ENCODE measurements at regions not wholly inside any gene's neighbourhood (a gene's known extent, or its start where the extent isn't known, plus 50 kb on each side); places are given as distances from the start of the nearest gene placed in this dataset.

DNA sequence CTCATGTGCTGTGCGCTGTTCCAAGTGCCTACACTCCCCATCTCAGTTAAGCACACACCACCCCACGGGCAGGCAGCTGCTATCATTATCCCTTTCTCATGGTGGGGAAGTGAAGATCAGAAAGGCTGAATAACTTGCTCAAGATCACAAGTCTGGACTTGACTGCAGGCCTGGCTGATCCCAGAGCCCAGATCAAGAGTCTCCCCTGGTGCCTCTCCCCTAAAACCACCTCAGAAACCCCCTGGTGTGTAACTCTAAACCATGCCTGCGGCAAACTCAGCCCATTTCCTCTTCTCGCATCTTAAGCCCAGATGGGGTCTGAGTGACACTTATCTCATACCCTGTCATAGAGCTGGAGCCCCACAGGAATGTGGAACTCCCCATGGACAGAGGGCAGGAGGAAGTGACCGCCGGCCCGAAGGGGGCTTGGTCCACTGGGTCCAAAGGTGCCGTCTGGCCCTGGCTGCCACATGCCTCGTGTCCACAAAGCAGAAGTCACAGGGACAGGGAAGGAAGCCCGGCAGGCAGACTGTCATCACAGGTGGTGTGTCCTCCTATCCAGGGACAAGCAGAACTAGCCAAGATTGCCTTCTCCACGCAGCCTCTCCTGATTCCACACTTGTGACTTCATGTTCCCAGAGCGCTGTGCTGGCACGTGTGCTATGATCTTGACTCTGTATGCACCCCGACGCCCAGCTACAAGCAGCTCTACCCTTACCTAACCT lies 92.1 kb downstream of the SYF2 start:
- Histone ChIP-seq H3K4me1 (ENCODE audit: insufficient read depth, low read length) (peaks cover 7% of the 10 kb centered on the region), H3K9me3 (ENCODE audit: low read depth, low read length) (no peaks in the 10 kb centered on the region), H3K27me3 (ENCODE audit: insufficient read depth, low read length) (no peaks in the 10 kb centered on the region), H3K4me3 (ENCODE audit: low read length) (no peak overlapping the region)

DNA sequence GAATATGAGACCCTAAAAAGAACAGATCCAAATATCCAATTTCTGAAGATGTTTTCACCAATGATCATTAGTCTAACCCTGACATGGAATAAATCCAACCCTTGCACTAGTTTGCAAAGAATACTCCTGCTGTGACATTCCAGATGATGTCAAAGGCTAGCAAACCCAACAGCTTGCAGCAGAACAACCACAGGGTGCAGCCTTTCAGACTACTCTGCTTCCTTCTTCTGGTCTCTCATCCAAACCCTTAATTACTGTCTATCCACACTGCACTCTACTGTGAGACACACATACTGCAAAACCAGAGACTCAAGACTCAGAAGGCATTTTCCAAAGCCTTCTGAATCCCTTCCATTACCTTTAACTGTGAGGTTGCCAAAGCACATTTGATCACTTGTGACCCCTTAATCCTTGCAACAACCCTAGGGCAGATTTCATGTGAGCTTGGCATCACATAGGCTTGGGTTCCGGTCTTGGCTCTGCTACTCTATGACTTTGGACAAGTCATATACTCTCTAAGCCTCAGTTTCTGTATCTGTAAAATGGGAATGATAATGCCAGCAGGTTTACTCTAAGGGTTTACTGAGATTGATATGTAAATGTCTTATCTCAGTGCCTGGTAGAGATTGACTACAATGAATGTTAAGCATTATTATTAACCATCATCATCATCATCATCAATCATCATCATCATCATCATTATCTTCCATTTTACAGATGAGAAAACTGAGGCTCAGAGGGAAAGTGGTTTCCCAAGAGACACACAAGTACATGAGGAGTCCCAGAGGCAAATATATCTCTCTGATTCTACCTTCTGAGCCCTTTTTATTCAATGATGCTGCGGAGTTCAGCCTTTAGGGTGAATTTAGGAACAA lies 94.5 kb downstream of the SYF2 start:
- peaks cover 7% of the 10 kb centered on the region for H3K4me1 ChIP-seq (ENCODE audit: insufficient read depth, low read length)

DNA sequence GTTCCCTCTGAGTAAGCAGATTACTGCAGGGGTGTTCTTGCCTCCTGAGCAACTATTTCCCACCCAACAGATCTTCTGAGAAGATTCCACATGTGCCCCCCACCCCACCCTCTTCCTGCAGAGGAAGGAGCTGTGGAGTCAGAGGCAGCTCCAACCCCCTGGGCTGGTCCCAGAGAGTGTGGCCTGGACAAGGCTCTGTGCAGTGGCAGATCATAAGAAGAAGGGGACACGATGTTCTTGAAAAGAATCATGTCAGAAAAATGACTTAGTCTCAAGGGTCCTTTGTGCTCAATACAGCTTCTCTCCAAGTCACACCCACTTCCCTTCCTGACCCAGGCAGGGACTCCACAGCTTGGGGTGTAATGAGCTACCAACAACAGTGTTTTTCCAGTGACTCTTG lies 95.2 kb downstream of the SYF2 start:
- Histone ChIP-seq H3K9me3 (ENCODE audit: low read depth, low read length) (no peaks in the 10 kb centered on the region), H3K27me3 (ENCODE audit: insufficient read depth, low read length) (no peaks in the 10 kb centered on the region), H3K4me3 (ENCODE audit: low read length) (no peak overlapping the region), H3K4me1 (ENCODE audit: insufficient read depth, low read length) (peaks cover 11% of the 10 kb centered on the region)

More for the DNA sequence above, 94.5 kb downstream of the SYF2 start:
- no peaks in the 10 kb centered on the region for H3K27me3 ChIP-seq (ENCODE audit: insufficient read depth, low read length)
- H3K4me3 ChIP-seq (ENCODE audit: low read length), result no peak overlapping the region
- H3K9me3 ChIP-seq (ENCODE audit: low read depth, low read length), result no peaks in the 10 kb centered on the region

DNA sequence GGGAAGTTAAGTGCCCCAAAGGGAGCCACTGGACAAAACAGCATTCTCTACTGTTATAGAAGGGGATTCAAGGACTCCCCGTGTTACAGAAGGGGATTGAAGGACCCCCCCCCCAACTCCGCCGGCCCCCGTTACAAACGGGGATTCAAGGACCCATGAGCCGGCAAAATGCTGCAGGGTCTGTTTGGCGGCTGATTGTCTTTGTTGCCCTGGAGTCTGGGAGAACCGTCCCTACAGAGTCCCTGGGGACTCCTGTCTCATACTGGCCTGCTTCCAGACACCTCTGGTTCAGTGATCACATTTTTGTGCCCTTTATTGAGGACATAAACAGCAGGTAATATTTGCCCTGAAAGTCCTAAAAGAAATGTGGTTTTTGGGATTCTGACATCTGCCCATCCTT lies 96.4 kb downstream of the SYF2 start:
- H3K4me3 ChIP-seq (ENCODE audit: low read length), result no peak overlapping the region

DNA sequence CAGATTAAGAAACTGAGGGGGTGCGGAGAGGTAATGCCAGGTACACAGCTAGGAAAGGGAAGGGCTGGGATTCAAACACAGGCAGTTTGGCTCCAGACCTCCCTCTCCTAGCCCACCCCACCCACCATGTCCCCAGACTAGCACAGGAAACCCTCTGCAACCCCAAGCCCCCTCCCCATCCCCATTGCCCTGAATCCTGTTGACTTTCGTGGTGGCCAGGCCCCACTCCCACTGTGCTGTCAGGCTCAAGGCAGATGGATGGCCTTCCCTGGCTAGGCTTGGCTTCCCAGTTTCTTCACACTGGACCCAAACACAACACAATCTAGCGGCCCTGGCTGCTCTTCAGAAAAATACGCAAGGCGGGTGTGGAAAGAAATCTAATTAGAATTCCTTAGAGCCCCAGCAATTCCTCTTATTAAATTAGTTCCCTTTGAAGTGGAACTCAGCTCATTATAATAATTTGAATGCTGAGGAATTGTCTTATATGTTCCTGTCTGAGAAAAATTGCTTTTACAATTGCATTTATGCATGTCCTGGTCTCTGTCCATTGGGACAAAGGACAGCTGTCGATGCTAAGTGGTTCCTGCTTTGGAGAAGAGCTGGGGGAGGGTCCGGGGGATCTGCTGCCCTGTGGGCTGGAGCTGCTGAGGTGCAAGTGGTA lies 97.4 kb downstream of the SYF2 start:
- Histone ChIP-seq H3K4me1 (ENCODE audit: insufficient read depth, low read length) (peaks cover 12% of the 10 kb centered on the region), H3K9me3 (ENCODE audit: low read depth, low read length) (no peaks in the 10 kb centered on the region), H3K4me3 (ENCODE audit: low read length) (no peak overlapping the region), H3K27me3 (ENCODE audit: insufficient read depth, low read length) (no peaks in the 10 kb centered on the region)

More for the DNA sequence above, 96.4 kb downstream of the SYF2 start:
- peaks cover 20% of the 10 kb centered on the region for H3K4me1 ChIP-seq (ENCODE audit: insufficient read depth, low read length)
- H3K27me3 ChIP-seq (ENCODE audit: insufficient read depth, low read length), result no peaks in the 10 kb centered on the region
- H3K9me3 ChIP-seq (ENCODE audit: low read depth, low read length), result no peaks in the 10 kb centered on the region

DNA sequence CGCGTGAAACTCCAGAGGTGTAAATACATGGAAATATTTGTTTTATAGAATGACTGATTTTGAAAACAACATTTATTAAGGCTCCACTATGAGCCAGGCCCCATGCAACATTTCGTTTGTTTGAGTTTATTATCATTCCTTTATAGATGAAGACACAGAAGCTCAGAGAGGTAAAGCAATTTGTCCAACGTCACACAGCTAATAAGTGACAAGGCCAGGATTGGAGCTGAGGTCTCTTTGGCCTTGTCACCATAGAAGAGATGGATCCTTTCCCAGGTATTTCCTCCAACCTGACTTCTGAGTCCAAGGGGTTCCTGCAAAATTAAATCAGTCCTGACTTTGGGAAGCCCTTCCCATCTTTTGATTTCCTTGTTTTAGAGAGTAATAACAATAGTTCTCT lies 98.0 kb downstream of the SYF2 start:
- peaks cover 12% of the 10 kb centered on the region for H3K4me1 ChIP-seq (ENCODE audit: insufficient read depth, low read length)
- no peak overlapping the region for H3K4me3 ChIP-seq (ENCODE audit: low read length)
- H3K27me3 ChIP-seq (ENCODE audit: insufficient read depth, low read length), result no peaks in the 10 kb centered on the region
- H3K9me3 ChIP-seq (ENCODE audit: low read depth, low read length), result no peaks in the 10 kb centered on the region

DNA sequence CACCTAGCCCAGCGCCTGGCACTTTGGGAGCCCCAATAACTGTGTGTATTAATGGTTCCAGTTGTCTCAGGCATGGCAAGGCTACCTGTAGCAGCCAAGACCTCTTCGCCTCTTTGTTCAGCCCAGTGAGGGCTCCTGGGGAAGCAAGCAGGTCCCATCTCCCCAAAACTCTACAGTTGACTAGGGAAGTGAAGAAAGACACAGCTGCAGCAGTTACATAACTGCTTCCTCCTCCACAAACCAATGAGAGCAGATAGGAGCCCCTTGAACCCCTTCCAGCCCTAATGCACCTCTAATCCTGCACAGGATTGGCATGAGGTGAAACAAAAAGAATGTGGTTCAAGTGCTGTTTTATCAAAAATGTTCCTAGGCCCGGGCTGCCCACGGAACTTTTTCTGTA lies 100.5 kb downstream of the SYF2 start:
- H3K9me3 ChIP-seq (ENCODE audit: low read depth, low read length), result no peaks in the 10 kb centered on the region
- no peak overlapping the region for H3K4me3 ChIP-seq (ENCODE audit: low read length)
- H3K27me3 ChIP-seq (ENCODE audit: insufficient read depth, low read length), result no peaks in the 10 kb centered on the region
- peaks cover 16% of the 10 kb centered on the region for H3K4me1 ChIP-seq (ENCODE audit: insufficient read depth, low read length)

DNA sequence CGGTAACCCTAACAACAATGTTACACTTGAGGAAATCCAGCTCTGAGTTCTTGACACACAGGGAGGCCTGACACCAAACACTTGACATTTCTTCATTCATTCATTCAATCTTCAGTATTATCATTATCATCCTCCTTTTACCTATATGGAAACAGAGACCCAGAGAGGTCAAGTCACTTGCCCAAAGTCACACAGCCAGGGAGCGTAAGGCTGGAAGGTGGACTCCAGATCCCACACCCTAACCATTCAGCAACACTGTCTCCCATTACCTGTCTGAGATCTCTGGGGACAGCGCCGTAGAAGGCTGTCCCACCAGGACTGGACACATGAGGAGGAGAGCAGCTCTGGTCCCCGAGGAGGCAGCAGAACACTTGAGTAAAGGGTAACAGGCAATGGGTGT lies 101.4 kb downstream of the SYF2 start:
- no peaks in the 10 kb centered on the region for H3K27me3 ChIP-seq (ENCODE audit: insufficient read depth, low read length)
- no peak overlapping the region for H3K4me3 ChIP-seq (ENCODE audit: low read length)
- H3K4me1 ChIP-seq (ENCODE audit: insufficient read depth, low read length), result peaks cover 16% of the 10 kb centered on the region
- H3K9me3 ChIP-seq (ENCODE audit: low read depth, low read length), result no peaks in the 10 kb centered on the region

DNA sequence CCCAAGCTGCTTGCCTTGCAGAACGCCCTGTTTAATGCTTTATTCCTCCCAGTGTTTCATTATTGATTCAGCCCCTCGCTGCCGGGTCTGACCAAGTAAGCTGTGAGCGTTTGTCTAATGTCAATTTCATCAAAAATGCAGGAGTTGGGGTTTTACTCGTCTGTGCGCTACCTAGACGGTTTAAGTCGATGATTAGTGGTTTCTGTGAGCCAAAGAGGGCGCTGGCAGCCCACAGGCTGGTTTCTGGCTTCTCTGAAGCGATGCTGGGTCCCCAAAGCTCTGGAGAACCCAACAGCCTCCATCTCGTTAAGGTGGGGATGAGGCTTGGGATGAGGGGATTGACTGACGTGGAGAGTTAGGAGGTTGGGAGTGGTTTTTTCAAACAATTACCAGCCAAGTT lies 102.9 kb downstream of the SYF2 start:
- Histone ChIP-seq H3K27me3 (ENCODE audit: insufficient read depth, low read length) (no peaks in the 10 kb centered on the region), H3K9me3 (ENCODE audit: low read depth, low read length) (no peaks in the 10 kb centered on the region), H3K4me3 (ENCODE audit: low read length) (no peak overlapping the region), H3K4me1 (ENCODE audit: insufficient read depth, low read length) (peaks cover 16% of the 10 kb centered on the region)

DNA sequence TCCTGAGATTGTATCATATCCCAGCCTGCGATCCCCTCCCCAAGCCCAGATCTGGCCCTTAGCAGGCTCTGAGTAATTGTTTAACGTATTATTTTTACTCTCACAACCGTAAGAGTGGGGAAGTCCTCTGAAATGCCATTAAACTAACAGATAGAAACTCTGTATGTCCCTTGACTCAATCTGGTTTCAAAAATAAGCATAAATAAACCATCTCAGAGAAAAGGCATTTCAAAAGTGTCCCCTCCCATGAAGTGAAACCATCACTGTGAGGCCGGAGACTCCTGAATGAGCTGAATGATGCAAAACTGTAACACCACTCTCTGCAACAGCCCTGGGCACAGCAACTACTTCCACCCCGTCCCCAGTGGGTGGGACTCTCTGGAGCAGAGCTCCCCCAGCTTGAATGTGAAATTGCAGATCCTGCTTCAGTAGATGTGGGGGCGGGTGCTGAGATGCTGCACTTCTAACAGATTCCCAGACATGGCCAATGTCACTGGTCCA lies 104.1 kb downstream of the SYF2 start:
- H3K27me3 ChIP-seq (ENCODE audit: insufficient read depth, low read length), result no peaks in the 10 kb centered on the region
- H3K4me3 ChIP-seq (ENCODE audit: low read length), result no peak overlapping the region
- peaks cover 16% of the 10 kb centered on the region for H3K4me1 ChIP-seq (ENCODE audit: insufficient read depth, low read length)
- H3K9me3 ChIP-seq (ENCODE audit: low read depth, low read length), result no peaks in the 10 kb centered on the region

DNA sequence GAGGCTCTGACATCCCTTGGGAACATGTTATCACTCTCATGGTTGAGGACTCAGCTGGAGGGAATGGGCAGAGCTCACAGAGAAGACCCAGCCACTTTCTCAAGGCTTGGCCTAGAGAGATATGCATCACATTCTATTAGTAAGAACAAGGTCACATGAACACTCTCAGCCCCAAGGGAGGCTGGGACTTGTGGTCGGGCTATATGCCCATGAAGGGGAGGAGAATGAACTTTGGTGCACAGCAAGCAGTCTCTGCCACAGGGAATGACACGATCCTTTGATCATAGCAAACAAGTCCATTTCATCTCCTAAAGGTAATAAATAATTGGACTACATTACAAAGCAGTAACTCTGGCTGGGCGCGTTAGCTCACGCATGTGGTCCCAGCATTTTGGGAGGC lies 105.7 kb downstream of the SYF2 start:
- H3K4me3 ChIP-seq (ENCODE audit: low read length), result no peak overlapping the region
- peaks cover 7% of the 10 kb centered on the region for H3K4me1 ChIP-seq (ENCODE audit: insufficient read depth, low read length)
- no peaks in the 10 kb centered on the region for H3K9me3 ChIP-seq (ENCODE audit: low read depth, low read length)
- no peaks in the 10 kb centered on the region for H3K27me3 ChIP-seq (ENCODE audit: insufficient read depth, low read length)

DNA sequence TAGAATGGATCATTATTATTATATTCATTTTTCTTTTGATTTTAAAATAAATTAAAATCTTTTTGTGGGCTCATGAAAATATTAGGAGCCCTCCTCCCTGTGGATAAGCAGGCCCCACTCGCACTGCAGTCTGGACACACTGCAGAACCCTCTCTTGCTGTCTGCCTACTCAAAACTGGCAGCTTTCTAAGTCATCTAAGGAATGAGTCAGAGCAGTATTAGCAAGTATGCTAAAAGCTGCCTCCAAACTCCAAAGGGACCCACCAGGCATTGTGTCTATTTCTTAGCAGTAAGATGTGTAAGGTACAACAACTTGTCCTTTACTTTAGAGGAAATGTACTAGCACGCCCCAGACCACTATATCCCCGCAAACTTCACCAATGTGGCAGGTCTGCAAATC lies 108.8 kb downstream of the SYF2 start:
- H3K27me3 ChIP-seq (ENCODE audit: insufficient read depth, low read length), result no peaks in the 10 kb centered on the region
- H3K4me3 ChIP-seq (ENCODE audit: low read length), result no peak overlapping the region
- peaks cover 15% of the 10 kb centered on the region for H3K4me1 ChIP-seq (ENCODE audit: insufficient read depth, low read length)
- no peaks in the 10 kb centered on the region for H3K9me3 ChIP-seq (ENCODE audit: low read depth, low read length)

DNA sequence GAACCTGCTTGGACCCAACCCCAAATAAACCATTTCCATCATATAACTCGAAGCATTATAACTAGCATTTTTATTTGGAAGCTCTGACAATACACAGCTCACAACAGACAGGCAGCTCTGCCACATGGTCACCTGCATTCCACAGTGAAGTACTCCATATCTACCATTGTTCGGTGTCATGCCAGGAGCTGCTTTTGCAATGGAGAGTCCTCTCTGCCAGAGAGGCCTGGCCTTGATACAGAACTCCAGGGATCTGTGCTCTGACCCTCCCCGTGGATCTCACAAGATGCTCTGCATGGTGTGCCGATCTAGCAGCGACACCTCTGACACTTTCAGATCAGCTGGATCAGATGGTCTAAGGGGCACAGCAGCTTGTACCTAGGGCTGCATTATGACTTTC lies 109.6 kb downstream of the SYF2 start:
- Histone ChIP-seq H3K27me3 (ENCODE audit: insufficient read depth, low read length) (no peaks in the 10 kb centered on the region), H3K4me1 (ENCODE audit: insufficient read depth, low read length) (peaks cover 12% of the 10 kb centered on the region), H3K9me3 (ENCODE audit: low read depth, low read length) (no peaks in the 10 kb centered on the region), H3K4me3 (ENCODE audit: low read length) (no peak overlapping the region)

DNA sequence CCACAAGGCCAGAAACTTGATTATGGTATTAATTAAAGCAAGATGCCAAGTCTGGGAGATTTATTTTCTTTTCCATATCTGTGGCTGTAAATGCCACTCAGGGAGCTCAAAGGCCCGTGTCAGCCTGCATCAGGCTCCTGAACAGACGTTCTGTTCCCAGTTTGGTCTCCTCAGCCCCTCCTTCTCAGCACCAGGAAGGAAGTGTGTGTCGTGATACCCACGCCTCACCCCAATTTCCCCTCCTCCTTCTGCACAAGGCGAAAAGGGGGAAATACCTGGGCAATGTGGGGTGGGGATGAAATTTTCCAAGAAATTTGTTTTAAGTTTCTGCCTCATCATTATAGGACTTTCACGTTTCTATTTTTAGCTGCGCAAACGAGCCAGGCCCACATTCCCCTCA lies 112.0 kb downstream of the SYF2 start:
- H3K27me3 ChIP-seq (ENCODE audit: insufficient read depth, low read length), result no peaks in the 10 kb centered on the region
- H3K4me1 ChIP-seq (ENCODE audit: insufficient read depth, low read length), result peaks cover 12% of the 10 kb centered on the region
- H3K9me3 ChIP-seq (ENCODE audit: low read depth, low read length), result no peaks in the 10 kb centered on the region
- H3K4me3 ChIP-seq (ENCODE audit: low read length), result no peak overlapping the region

DNA sequence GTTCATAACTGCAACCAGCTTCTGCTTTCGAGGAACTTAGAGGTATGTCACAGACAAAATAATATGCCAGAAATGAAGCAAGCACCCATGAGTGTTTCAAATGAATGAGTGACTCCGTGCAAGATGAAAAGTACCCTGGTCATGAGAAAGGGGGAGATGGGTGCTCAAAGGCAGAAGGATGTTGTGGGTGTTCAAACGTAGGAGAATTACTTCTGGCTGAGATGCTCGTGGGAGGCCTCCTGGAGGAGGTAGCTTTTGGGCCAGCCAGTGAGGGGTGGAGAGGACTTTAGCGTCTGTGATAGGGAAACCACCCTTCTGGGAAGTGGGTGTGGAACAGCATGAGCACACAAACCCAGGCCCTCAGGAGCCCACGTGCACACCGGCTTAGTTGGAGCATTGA lies 113.8 kb downstream of the SYF2 start:
- Histone ChIP-seq H3K4me1 (ENCODE audit: insufficient read depth, low read length) (peaks cover 12% of the 10 kb centered on the region), H3K4me3 (ENCODE audit: low read length) (no peak overlapping the region), H3K27me3 (ENCODE audit: insufficient read depth, low read length) (no peaks in the 10 kb centered on the region), H3K9me3 (ENCODE audit: low read depth, low read length) (no peaks in the 10 kb centered on the region)

Data from mononuclear cell (primary cell).